DMS53 treated with DMSO at 0.1 percent for 48 hours (cell line): ENCODE measurements at regions not wholly inside any gene's neighbourhood (a gene's known extent, or its start where the extent isn't known, plus 50 kb on each side); places are given as distances from the start of the nearest gene placed in this dataset.

Experiments
- DNase-seq: peaks from one replicate; lab custom pipeline; 2025; ENCODE audit not compliant: unreplicated experiment; lab: John Stamatoyannopoulos, UW

DNA sequence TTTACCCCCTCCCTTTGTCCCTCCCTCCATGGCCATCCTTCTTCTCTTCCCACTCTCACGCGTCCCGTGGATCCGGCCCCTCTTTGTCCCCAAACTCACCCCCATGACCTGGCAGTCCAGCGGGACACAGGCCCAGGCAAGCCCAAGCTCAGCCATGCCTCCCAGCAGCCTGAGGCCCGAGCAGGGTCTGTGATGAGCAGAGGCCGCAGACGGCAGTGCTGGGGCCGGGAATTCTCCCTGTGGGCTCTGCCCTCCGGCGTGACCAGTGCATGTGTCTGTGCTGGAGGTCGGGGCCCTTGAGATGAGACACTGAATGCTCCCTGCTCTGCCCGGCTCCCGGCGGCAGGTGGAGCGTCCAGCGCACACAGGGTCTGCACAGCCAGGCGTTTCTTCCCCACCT, 237.9 kb downstream of the BRD1 start:
- DNase-seq: no peak

GRCh38 chr22:49589301-49589700, 238.4 kb downstream of the BRD1 start:
- DNase-seq: no peak

- no peak for DNase-seq
Observed at GRCh38 chr22:49588739-49589138, 238.9 kb downstream of the BRD1 start.

- no peak for DNase-seq
Observed at GRCh38 chr22:49587987-49588386, 239.7 kb downstream of the BRD1 start.

- no peak for DNase-seq
Observed at GRCh38 chr22:49587421-49587820, 240.3 kb downstream of the BRD1 start.

- no peak for DNase-seq
Observed at GRCh38 chr22:49586873-49587272, 240.8 kb downstream of the BRD1 start.

DNA sequence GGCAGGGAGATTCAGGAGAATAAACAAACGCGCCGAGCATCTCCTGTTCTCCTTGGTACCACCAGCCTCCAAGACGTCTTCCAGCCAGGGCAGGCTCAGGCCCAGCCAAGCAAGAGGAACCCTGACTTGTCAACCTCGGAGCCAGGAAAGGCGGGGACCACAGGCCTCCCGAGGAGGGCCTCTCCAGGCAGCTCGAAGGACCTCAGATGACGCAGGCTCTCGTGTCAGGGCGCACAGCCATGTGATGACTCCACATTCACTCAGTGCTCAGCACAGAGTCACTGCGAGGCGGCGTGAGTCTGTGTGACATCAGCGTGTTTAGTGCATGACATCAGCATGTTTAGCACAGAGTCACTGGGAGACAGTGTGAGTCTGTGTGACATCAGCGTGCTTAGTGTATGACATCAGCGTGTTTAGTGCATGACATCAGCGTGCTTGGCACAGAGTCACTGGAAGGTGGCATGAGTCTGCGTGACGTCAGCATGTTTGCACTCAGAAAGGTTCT, 241.4 kb downstream of the BRD1 start:
- no peak for DNase-seq

GRCh38 chr22:49585461-49586243, 242.0 kb downstream of the BRD1 start:
- no peak for DNase-seq

DNA sequence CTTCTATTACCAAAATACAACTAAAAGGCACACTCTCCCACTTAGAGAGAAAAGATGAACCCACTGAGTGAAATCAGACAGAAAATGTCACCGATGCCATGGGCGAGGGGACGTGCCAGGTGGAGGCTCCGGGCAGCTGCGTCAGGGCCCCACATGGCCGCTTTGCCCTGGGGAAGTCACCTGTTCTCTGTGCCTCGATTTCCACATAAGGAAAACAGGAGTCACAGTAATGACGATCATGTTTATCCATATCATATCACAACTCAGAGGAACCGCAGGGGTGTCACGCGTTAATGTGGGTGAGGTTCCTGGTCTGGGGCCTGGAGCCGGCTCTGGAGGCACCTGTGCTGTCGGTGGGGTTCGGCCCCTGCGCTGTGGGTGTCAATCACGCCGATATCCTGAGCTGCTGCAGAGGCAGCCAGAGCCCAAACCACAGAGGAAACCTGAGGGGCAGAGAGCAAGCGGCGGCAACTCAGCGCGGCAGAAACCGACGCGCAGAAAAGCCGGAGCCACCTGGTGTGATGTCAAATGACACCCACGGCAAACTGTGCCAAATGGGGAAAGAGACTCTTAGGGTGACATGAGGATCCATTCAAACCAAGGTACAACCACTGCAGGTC, 243.7 kb downstream of the BRD1 start:
- DNase-seq: no peak

DNA sequence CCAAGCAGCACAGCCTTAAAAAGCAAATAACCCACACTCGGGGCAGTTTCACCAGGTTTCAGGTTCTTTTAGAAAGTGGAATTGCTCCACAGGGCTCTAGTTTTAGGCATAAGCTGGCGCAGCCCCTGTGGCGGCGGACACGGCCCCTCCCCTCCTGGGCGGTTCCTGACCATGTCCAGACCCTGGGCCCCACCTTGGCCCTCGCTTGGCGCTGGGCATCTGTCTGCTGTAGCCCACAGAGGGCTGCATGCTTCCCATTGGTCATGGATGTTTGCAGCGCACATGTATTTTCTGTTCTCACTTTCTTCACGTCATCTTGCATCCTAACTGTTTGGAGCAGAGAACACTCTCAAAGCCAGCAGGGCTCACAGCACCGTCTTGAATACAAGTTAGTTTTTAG, 244.3 kb downstream of the BRD1 start:
- DNase-seq: no peak

- no peak for DNase-seq
Observed at GRCh38 chr22:49582678-49583077, 245.0 kb downstream of the BRD1 start.

DNA sequence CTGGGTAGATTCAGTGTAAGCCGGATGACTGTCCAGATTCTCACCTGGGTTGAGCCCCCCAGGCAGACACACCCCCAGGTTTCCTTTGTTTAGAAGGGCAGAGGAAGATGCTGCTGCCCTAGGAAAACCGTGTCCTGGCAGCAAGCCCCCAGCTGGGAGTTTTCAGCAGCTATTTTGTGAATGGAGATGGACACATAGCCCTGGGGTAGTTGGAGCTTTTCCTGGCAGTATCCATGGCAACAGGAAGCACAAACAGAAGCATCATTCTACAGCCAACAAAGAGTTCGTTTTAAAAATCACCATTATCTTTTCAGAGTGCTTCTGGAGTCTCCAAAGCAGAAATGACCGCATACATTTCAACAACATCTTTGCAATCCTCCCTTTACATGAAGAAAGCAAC, 245.5 kb downstream of the BRD1 start:
- DNase-seq: no peak

DNA sequence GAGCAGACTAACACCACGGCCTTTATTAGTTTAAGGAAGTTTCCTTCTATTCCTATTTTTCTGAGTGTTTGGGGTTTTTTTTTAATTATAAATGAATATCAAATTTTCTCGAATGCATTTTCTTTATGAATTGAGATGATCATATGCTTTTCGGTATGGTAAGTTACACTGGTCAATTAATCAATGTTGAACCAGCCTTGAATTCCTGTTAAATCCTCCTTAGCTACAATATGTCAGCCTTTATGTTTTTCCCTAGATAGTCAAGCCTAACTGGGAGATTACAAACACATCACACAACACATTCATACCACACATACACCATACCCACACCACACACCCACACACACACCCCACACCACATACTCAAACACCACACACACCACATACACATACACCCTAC, 247.6 kb downstream of the BRD1 start:
- DNase-seq: no peak

- no peak for DNase-seq
Observed at GRCh38 chr22:49577168-49578060, 250.3 kb downstream of the BRD1 start.

DNA sequence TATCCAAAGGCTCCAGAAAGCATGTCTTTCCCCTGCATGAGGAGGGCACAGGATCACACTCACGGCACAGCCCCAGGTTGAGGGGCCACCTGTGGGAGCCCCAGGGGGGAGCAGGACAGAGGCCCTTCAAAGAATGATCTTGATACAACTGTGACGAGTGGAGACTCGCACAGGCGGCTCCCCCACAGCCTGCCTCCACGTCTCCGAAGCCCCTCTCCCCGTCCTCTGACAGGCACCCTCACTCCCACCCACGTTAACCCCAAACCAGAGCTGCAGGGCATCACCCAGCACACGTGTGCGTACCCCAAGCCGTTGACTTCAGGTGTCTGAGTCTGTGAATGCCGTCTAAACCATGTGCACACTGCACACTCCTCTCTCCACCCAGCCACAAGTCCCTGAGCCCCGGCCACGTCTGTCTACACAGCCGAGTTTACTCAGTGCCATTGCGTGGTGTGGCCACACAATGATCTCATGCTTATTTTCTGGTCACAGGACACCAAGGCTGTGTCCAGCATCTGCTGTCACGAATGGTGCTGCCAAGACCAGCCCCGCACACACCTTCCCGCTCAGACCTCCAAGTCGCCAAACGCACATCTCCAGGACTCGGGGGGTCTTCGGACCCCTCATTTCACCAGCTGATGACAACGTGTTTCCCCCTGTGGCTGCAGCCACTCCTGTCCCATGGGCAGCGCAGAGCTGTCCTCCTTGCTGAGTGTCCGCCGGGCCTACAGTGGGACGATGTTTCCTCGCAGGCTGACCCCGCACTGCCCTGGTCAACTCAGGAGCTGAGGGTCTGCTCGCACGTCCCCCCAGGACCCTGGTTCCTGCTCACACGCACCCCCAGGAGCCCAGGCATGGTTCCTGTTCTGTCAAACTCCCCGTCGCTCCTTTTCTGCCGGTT, 251.2 kb downstream of the BRD1 start:
- no peak for DNase-seq

DNA sequence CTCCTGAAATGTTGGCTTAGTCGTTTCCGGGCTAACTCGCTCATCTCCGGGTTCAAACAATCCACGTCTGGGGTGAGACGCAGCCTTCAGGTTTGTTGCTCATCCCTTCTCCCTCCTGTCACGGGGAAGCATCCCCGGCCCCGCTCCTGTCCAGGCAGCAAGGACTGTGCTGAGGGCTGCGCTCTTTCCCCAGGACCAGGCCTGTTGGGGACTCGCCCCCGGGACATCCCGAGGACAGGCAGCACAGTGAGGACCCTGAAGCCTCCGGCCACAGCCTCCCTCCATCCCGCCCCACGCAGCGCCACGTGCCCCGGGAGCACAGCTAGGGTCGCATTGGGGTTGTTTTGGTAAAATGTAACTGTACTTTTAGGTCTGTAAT, 252.0 kb downstream of the BRD1 start:
- no peak for DNase-seq

GRCh38 chr22:49574881-49575702, 252.6 kb downstream of the BRD1 start:
- DNase-seq: no peak

GRCh38 chr22:49574205-49574880, 253.3 kb downstream of the BRD1 start:
- no peak for DNase-seq

DNA sequence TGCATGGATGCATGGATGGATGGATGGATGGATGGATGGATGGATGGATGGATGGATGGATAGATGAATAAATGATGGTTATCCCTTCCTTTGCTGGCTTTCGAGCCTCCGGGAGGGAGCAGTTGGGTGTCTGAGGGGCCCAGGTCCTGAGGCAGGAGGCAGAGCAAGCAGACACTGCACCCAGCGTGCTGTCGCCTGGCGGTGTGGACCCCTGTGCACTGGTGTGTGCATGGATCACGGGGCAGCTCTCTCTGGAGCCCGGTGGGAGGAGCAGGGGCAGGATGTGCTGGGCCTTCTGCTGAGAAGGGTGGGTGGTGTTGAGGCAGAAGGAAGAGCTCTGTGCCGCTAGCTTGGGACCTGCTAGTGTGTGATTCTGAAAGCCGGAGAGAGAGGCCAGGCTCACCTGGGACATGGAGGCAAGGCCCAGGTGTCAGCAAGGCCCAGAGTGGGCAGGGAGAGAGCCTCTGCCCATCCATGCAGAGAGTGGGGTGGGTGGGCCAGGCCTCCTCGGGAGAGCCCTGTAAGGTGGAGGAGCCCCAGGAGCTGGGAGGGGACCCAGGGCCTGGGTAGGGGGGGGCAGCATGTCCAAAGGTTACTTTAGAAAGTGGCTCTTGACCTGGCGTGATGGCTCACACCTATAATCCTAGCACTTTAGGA, 254.4 kb downstream of the BRD1 start:
- no peak for DNase-seq
